Neural cell (in vitro differentiated cells): ENCODE measurements at regions not wholly inside any gene's neighbourhood (a gene's known extent, or its start where the extent isn't known, plus 50 kb on each side); places are given as distances from the start of the nearest gene placed in this dataset.

Experiments
- H2AFZ ChIP-seq: fragments of 200-600, 300-800 bp; sonication (generic), shearing (Covaris generic); 2 replicates; pipeline ENCODE4 v1.6.0; 2014; ENCODE audit warnings: low read depth, mild to moderate bottlenecking, antibody characterized with exemption, low read length, moderate library complexity
- H3F3A ChIP-seq: fragments of 200-600 bp; shearing (Covaris generic); 2 replicates; pipeline ENCODE4 v1.6.1; 2016; ENCODE audit warnings: mild to moderate bottlenecking, moderate library complexity, mixed read lengths, antibody characterized with exemption, low read length; ENCODE audit not compliant: insufficient read depth, poor library complexity, severe bottlenecking
- H3K27ac ChIP-seq: fragments of 200-600, 300-800 bp; sonication (generic), shearing (Covaris generic); 2 replicates; pipeline ENCODE4 v1.5.1; 2014; ENCODE audit warnings: mild to moderate bottlenecking, low read length, moderate library complexity
- H3K27me3 ChIP-seq: fragments of 300-800, 200-600 bp; sonication (generic), shearing (Covaris generic); 2 replicates; pipeline ENCODE4 v1.6.0; 2014; ENCODE audit warnings: mild to moderate bottlenecking, low read depth, low read length, moderate library complexity; ENCODE audit not compliant: insufficient read depth
- H3K36me3 ChIP-seq: fragments of 300-800, 200-600 bp; sonication (generic), shearing (Covaris generic); 2 replicates; pipeline ENCODE4 v1.5.1; 2014; ENCODE audit warnings: mild to moderate bottlenecking, antibody characterized with exemption, low read length, moderate library complexity; ENCODE audit not compliant: insufficient read depth
- H3K4me2 ChIP-seq: fragments of 300-800, 200-600 bp; sonication (generic), shearing (Covaris generic); 2 replicates; pipeline ENCODE4 v1.6.0; 2014; ENCODE audit warnings: mild to moderate bottlenecking, low read length
- H3K4me3 ChIP-seq: fragments of 300-800, 200-600 bp; sonication (generic), shearing (Covaris generic); 2 replicates; pipeline ENCODE4 v1.5.1; 2014; ENCODE audit warnings: mild to moderate bottlenecking, low read length, moderate library complexity
- H3K79me2 ChIP-seq: fragments of 200-600 bp; shearing (Covaris generic); replicated peaks from 2 replicates; pipeline ENCODE4 v1.6.0; 2014; ENCODE audit warnings: mild to moderate bottlenecking, low read length, moderate library complexity; ENCODE audit not compliant: insufficient read depth
- H3K9ac ChIP-seq: fragments of 300-800, 200-600 bp; sonication (generic), shearing (Covaris generic); 2 replicates; pipeline ENCODE4 v1.6.1; 2016; ENCODE audit warnings: mild to moderate bottlenecking, low read length, mixed read lengths
- H3K9me2 ChIP-seq: fragments of 200-600 bp; shearing (Covaris generic); 2 replicates; pipeline ENCODE4 v1.6.1; 2016; ENCODE audit warnings: mild to moderate bottlenecking, low read length, mixed read lengths; ENCODE audit not compliant: insufficient read depth
- H3K9me3 ChIP-seq: fragments of 200-600, 300-800 bp; sonication (generic), shearing (Covaris generic); 2 replicates; pipeline ENCODE4 v1.6.1; 2016; ENCODE audit warnings: mild to moderate bottlenecking, mixed run types, low read length, moderate library complexity, mixed read lengths
- H4K20me1 ChIP-seq: fragments of 200-600 bp; shearing (Covaris generic); 2 replicates; pipeline ENCODE4 v1.6.1; 2016; ENCODE audit warnings: mild to moderate bottlenecking, mixed run types; ENCODE audit not compliant: insufficient read depth
- CTCF ChIP-seq: fragments of 450-650 bp; IDR thresholded peaks from 2 replicates; pipeline ENCODE4 v1.5.1; 2014; ENCODE audit warnings: antibody characterized with exemption, mild to moderate bottlenecking, moderate library complexity; ENCODE audit not compliant: poor library complexity, severe bottlenecking
- EP300 ChIP-seq: fragments of 450-650 bp; conservative IDR thresholded peaks from 2 replicates; pipeline ENCODE4 v1.6.1; 2014; ENCODE audit warnings: antibody characterized with exemption, mild to moderate bottlenecking, moderate library complexity; ENCODE audit not compliant: poor library complexity, severe bottlenecking
- EZH2 ChIP-seq: fragments of 200-600, 300-800 bp; shearing (Covaris generic), sonication (generic); IDR thresholded peaks from 2 replicates; pipeline ENCODE4 v1.6.1; 2014; ENCODE audit warnings: antibody characterized with exemption, low read length, borderline replicate concordance, mild to moderate bottlenecking; ENCODE audit not compliant: insufficient read depth, poor library complexity, severe bottlenecking
- MXI1 ChIP-seq: fragments of 450-650 bp; conservative IDR thresholded peaks from 2 replicates; pipeline ENCODE4 v1.6.1; 2014; ENCODE audit warnings: antibody characterized with exemption, mild to moderate bottlenecking; ENCODE audit not compliant: poor library complexity, severe bottlenecking
- POLR2AphosphoS5 ChIP-seq: IDR thresholded peaks from 2 replicates; pipeline ENCODE4 v1.6.1; 2012
- RAD21 ChIP-seq: fragments of 450-650 bp; conservative IDR thresholded peaks from 2 replicates; pipeline ENCODE4 v1.6.1; 2014; ENCODE audit warnings: antibody characterized with exemption, mild to moderate bottlenecking, moderate library complexity
- REST ChIP-seq: IDR thresholded peaks from 2 replicates; pipeline ENCODE4 v1.6.1; 2012; ENCODE audit warnings: borderline replicate concordance
- SMC3 ChIP-seq: fragments of 450-650 bp; conservative IDR thresholded peaks from 2 replicates; pipeline ENCODE4 v1.6.1; 2014; ENCODE audit warnings: antibody characterized with exemption, mild to moderate bottlenecking, moderate library complexity; ENCODE audit not compliant: poor library complexity
- TAF1 ChIP-seq: IDR thresholded peaks from 2 replicates; pipeline ENCODE4 v1.6.1; 2012; ENCODE audit warnings: low read depth

DNA sequence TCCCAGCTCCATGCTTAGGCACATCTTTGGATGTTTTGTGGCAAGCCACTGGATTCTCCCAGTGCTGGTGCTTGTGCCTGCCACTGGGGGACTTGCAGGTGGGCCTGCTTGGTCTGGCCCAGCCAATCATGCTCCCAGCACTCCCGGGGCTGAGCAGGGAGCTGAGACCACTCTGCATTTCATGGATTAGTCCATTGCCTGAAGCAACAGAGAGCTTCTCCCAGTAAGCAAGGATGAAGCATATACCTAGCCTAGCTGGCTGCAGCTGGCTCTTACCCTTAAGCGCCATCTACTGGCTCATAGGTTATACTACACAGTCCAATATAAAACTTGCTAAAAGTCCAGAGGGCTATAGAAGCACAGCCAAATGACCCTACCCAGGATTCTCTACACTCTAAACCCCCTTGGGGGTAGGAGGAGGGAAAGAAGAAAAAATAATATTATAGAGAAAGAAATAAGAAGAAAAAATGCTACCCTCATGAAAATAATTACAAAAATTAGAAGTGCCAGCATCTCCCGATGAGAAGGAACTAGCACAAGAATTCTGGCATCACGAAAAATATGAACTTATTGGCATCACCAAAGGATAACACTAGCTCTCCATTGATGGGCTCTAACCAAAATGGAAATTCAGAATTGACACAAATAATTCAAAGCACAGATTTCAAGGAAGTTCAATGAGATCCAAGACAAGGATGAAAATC, 275.3 kb downstream of the C11orf87 start:
- no peak overlapping the region for H3K27ac ChIP-seq
- peaks cover 17% of the 10 kb centered on the region for H3K9me3 ChIP-seq
- H3K4me2 ChIP-seq: no peak overlapping the region
- H3K27me3 ChIP-seq: no peaks in the 10 kb centered on the region
- no peak overlapping the region for H3K4me3 ChIP-seq
- H4K20me1 ChIP-seq: no peaks in the 10 kb centered on the region
- H3K9ac ChIP-seq: no peak overlapping the region
- no peaks in the 10 kb centered on the region for H3F3A ChIP-seq
- H3K9me2 ChIP-seq: no peaks in the 10 kb centered on the region
- TF ChIP-seq EZH2 (no peak), RAD21 (peak; percentile 32), CTCF (peak; percentile 30)
- no peak overlapping the region for H2AFZ ChIP-seq
- H3K79me2 ChIP-seq: no peaks in the 10 kb centered on the region
- H3K36me3 ChIP-seq: no peaks in the 10 kb centered on the region

DNA sequence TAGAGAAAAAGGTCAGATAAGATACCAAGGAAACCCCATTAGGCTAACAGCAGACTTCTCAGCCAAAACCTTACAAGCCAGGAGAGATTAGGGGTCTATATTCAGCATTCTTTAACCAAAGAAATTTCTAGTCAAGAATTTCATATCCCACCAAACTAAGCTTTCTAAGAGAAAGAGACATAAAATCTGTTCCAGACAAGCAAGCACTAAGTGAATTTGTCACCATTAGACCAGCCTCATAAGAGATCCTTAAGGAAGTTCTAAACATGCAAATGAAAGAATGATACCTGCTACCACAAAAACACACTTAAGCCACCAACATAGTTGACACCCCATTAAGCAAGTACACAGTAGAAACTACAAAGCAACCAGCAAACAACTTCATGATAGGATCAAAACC, 276.2 kb downstream of the C11orf87 start:
- H3F3A ChIP-seq: no peaks in the 10 kb centered on the region
- H3K9me3 ChIP-seq: peaks cover 17% of the 10 kb centered on the region
- H3K27ac ChIP-seq: no peak overlapping the region
- no peak overlapping the region for H3K4me2 ChIP-seq
- H2AFZ ChIP-seq: no peak overlapping the region
- no peaks in the 10 kb centered on the region for H4K20me1 ChIP-seq
- TF ChIP-seq EZH2: no peak
- TF ChIP-seq MXI1: no peak
- TF ChIP-seq SMC3: no peak
- TF ChIP-seq TAF1: no peak
- no peak for TF ChIP-seq CTCF
- TF ChIP-seq EP300: no peak
- no peak for TF ChIP-seq POLR2AphosphoS5
- TF ChIP-seq RAD21: no peak
- TF ChIP-seq REST: no peak
- no peaks in the 10 kb centered on the region for H3K9me2 ChIP-seq
- no peaks in the 10 kb centered on the region for H3K79me2 ChIP-seq
- H3K27me3 ChIP-seq: no peaks in the 10 kb centered on the region
- H3K9ac ChIP-seq: no peak overlapping the region
- H3K4me3 ChIP-seq: no peak overlapping the region
- no peaks in the 10 kb centered on the region for H3K36me3 ChIP-seq
